HFF-Myc (cell line): ENCODE measurements at regions not wholly inside any gene's neighbourhood (a gene's known extent, or its start where the extent isn't known, plus 50 kb on each side); places are given as distances from the start of the nearest gene placed in this dataset.
"Not testable (repeated sequence)": the region's sequence is repeated elsewhere in the genome, so short reads cannot be mapped to it uniquely, and the experiment has no call there.

Source experiments
- DNase-seq: peaks from one replicate; pipeline ENCODE4 v3.0.0-alpha.2; 2011; ENCODE audit warnings: low read depth; ENCODE audit errors: extremely low read depth
- H3K4me3 ChIP-seq: replicated peaks from 2 replicates; pipeline ENCODE4 v1.5.1; 2011; ENCODE audit warnings: low read depth, mild to moderate bottlenecking, control low read depth, low read length
- TF ChIP-seq, protein P1 (sequence below): IDR thresholded peaks from 2 replicates; pipeline ENCODE4 v1.5.1; 2012; ENCODE audit warnings: mild to moderate bottlenecking, low read depth, low read length, control low read depth; ENCODE audit errors: missing control alignments

DNA sequence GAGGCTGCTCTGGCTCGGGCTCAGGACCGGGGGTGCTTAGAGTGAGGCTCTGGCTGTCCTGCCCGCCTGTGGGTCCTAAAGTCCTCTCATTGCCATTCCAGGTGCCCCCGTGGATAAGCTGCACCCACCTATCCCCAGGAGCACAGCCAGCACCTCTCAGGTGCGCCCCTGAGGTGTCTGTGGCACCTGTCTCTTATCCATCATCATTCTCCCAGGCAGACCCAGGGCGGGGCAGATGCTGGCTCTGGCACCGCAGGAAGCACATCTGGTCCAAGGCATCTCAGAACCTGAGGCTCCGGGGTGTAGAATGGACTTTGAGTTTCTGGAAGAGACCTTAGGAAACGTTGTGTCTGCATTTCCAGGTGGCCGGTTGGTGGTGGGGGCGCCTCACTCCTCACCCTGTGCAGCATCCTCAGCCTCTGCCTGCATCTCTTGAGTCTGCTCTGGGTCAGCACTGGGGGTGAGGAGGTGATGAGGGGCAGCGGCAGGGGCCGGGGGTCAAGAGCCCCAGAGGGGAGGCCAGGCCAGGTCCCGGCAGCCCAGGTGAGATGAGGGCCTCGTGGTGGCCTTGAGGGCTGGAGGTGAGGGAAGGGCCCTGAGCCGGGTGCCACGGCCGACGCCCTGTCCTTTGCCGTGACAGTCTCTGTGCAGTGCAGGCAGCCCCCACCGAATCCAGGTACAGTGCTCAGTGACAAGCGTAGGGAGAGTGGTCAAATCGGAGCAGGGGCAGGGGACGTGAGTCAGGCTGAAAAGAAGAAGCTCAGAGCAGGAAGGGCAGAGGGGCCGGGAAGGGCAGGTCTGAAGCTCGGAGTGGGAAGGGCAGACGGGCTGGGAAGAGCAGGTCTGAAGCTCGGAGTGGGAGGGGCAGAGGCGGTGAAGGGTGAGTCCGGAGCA is 173.5 kb downstream of the NPIPB11 start:
- no peak for DNase-seq
- TF ChIP-seq, protein P1, sequence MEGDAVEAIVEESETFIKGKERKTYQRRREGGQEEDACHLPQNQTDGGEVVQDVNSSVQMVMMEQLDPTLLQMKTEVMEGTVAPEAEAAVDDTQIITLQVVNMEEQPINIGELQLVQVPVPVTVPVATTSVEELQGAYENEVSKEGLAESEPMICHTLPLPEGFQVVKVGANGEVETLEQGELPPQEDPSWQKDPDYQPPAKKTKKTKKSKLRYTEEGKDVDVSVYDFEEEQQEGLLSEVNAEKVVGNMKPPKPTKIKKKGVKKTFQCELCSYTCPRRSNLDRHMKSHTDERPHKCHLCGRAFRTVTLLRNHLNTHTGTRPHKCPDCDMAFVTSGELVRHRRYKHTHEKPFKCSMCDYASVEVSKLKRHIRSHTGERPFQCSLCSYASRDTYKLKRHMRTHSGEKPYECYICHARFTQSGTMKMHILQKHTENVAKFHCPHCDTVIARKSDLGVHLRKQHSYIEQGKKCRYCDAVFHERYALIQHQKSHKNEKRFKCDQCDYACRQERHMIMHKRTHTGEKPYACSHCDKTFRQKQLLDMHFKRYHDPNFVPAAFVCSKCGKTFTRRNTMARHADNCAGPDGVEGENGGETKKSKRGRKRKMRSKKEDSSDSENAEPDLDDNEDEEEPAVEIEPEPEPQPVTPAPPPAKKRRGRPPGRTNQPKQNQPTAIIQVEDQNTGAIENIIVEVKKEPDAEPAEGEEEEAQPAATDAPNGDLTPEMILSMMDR: no peak
- no peak overlapping the region for H3K4me3 ChIP-seq

DNA sequence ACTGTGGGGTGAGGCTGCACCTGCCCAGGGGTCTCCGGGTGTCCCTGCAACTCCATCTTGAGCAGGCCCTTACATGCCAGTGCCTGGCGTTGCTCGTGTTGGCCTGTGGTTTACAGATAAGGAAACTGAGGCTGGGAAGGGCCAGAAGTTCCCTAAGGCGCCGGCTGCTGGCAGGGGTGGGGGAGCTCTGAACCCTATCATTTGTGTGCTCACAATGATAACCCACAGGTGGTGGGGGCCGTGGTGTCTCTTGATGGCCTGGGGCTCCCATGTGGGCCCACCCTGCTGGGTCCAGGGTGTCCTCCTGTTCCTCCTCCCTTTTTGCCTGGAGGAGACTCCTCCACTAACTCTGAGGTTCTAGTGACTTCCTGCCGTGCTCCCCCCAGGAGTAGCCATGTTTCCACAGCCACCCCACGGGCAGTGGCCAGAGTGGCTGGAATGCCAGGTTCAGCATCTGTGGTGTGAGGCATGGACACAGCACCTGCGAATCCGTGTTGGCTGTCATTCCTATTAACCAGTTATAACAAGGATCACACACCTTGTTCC is 174.3 kb downstream of the NPIPB11 start:
- DNase-seq, H3K4me3 ChIP-seq: not testable (repeated sequence)

DNA sequence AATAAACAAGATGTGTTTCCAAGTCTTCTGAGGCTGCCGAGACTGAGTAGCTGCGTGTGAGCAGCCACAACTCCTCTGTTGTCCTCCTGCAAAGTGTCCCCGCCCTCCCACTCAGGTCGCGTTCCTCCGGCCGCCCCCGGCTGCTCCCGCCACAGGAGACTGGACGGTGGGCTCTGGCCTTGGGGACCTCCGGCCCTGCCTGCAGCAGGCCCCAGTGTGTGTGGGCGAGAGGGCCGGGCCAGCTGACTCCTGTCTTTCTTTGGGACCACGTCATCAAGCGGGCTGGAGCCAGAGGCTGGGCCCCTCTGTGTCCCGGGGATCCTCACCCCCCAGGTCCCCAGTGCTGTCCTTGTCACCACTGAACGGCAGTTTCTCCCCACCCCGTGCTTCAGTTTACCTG is 175.3 kb downstream of the NPIPB11 start:
- TF ChIP-seq, protein P1: no peak
- no peak for DNase-seq
- H3K4me3 ChIP-seq: no peak overlapping the region

DNA sequence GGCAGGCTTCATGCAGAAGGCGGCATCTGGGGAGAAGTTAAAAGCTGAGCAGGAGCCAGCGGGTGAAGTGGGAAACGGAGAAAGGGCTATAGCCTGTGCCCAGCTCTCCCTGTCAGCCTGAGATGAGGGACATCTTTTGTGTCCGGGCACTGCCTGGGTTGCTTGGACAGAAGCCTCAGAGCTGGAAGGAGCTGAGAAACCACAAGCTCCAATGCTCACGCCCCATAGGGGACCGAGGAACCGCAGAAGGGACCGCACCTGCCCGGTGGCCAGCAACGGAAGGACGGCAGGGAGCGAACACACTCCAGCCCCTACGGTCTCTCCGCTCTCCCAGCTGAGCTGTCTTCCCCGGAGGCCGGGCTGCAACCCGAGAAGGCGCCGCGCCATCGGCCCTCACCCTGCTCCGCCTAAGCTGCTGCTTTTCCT is 175.8 kb downstream of the NPIPB11 start:
- no peak overlapping the region for H3K4me3 ChIP-seq
- TF ChIP-seq, protein P1: no peak
- no peak for DNase-seq

DNA sequence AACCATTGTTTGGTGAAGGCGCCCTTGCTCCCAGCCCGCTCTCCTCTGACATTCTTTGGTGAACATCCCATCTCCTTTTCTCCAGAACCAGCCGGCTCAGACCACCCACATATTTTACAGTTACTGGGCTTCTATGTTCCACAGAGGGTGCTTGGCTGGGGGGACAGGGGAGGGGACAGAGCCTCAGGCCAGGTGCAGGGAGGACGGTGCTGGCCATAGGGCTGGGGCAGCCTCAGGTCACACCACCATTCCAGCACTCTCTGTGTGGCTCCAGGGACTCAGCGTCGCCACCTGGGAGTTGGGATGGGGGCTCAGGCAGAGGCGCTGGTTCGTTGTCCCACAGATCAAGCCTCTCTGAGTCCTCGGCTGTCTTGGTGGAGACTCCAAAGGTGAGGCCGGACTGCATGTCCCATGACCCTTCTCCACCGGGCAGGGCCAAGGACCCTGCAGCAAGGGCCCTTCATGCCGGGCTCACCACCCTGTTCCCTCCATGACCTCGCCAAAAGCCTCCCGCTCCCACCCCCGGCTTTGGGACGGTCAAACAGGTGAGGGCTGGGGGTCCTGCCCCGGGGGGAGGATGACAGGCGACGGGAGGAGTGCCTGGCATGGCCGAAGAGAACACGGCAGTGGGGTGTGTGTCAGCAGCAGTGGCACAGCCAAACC is 176.4 kb downstream of the NPIPB11 start:
- not testable (repeated sequence) for DNase-seq, H3K4me3 ChIP-seq

DNA sequence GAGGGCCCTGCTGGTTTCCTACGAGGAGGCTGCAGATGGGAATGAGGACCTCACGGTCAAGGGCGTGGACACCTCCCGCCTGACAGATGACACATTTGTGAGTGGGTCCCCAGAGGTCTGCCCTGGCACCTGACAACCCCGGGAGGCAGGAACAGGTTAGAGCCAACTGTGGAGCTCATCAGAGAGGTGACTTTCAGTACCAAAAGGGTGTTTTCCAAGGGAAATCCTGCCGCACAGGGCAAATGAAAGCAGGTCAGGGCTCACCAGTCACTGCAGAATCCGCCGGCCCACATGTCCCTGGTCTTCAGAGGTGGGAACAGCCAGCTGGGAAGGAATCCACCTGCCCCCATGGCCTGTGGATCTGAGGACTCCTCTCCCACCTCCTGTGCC is 176.9 kb downstream of the NPIPB11 start:
- not testable (repeated sequence) for H3K4me3 ChIP-seq, DNase-seq

DNA sequence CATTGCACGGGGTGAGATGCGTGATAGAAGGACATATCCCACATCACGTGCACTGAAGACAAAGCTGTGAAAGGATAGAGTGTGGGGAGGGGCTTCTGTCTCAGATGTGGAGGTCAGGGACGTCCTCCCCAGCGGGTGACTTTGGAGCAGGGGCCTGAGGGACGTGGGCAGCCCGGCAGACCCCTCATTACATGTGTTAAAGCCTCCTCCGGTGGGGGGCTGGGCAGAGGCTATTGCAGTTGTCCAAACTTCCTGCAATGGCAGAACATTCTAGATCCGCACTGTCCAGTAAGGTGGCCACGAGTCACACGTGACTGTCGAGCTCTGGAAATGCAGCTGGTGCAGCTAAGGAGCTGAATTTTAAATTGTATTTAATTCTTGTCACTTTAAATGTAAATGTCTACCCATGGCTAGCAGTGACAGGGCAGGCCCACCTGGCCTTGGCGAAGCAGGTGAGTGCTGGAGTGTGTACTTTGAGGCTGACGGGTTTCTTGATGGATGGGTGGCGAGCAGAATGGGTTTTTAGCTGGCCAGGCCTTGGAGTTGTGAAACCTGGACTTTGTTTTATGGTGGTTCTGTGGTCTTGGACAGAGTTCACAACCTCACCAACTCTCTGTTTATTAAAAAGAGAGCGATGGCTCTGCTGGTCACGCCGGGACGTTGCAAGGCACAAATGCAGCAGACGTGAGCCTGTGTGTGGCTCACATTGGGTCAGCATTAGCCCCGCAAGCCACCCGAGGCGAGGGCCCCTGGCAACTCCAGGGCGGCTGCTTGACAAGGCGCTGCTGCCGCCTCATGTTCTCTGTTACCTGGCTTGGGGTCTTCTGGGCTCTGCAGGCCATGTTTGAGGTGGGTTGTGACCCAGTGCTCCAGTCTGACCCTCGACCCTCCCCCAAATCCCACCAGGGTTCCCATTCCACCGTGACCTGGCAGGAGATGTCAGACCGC is 177.6 kb downstream of the NPIPB11 start:
- DNase-seq, H3K4me3 ChIP-seq: not testable (repeated sequence)

DNA sequence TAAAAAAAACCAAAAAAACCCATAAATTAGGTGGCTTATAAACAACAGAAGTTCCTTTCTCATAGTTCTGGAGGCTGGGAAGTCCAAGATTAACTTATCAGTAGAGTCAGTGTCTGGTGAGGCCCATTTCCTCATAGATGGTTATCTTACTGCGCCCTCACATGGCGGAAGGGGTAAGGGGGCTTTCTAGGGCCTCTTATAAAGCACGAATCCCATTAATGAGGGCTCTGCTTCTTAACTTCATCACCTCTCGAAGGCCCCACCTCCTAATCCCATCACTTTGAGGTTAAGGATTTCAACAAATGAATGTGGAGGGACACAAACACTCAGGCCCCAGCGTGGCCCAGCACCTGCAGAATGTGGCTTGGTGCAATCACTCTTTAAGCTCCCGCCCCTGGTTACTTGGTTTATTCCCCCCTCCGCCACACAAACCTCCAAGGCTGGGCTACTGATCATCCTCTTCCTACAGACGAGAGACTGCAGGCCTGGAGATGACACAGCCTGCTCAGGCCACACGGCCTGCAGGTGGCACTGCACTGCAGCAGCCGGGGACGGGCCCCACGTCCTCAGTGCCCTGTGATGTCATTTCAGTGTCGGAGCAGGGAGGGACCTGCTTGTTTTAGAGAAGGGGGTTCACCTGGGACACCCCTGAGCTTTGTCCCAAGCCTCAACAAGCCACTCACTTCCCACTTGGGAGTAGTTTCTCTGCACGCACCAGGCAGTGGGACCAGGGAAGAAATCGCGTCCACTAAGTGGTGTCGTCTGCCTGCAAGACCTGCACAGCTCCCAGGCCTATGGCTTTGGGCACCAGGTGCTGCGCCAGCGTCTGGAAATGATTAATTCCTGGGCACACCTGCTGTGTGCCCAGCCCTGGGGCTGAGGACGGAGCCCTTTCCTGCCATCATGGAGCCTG is 178.5 kb downstream of the NPIPB11 start:
- TF ChIP-seq, protein P1: peak; percentile 31
- H3K4me3 ChIP-seq, DNase-seq: not testable (repeated sequence)
